ENCODE measurements at regions not wholly inside any gene's neighbourhood (a gene's known extent, or its start where the extent isn't known, plus 50 kb on each side); places are given as distances from the start of the nearest gene placed in this dataset.

DNA sequence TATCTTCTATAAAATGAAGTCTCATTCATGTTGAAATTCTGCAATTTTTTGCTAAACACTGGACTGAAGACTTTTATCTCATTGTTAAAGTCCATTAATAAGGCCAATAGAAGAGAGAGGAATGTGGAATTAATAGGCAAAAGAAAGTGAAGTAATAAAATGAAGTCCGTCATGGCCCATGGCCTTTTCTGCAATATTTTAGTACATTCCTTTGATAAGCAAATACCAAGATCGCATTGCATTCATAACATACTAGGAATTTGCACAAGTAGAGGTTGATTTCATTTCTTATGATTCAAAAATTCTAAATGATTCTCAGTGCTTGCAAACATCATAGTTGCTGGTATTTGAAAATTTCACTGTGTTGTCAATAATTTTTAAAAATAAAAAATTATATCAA is 664.0 kb downstream of the NR2F1-AS1 start:
- TF ChIP-seq, protein P1, sequence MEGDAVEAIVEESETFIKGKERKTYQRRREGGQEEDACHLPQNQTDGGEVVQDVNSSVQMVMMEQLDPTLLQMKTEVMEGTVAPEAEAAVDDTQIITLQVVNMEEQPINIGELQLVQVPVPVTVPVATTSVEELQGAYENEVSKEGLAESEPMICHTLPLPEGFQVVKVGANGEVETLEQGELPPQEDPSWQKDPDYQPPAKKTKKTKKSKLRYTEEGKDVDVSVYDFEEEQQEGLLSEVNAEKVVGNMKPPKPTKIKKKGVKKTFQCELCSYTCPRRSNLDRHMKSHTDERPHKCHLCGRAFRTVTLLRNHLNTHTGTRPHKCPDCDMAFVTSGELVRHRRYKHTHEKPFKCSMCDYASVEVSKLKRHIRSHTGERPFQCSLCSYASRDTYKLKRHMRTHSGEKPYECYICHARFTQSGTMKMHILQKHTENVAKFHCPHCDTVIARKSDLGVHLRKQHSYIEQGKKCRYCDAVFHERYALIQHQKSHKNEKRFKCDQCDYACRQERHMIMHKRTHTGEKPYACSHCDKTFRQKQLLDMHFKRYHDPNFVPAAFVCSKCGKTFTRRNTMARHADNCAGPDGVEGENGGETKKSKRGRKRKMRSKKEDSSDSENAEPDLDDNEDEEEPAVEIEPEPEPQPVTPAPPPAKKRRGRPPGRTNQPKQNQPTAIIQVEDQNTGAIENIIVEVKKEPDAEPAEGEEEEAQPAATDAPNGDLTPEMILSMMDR (IDR thresholded peaks at IDR 0.05 in 8 of 11, conservative IDR thresholded peaks at IDR 0.05 in 3 of 11): no peak
- TF ChIP-seq POLR2A (IDR thresholded peaks at IDR 0.05) (no peak), POLR2AphosphoS5 (IDR thresholded peaks at IDR 0.05) (no peak)

Data from spleen (tissue), 7 donors.